IPS-18c (cell line): ENCODE measurements at regions not wholly inside any gene's neighbourhood (a gene's known extent, or its start where the extent isn't known, plus 50 kb on each side); places are given as distances from the start of the nearest gene placed in this dataset.
A peak's percentile ranks its signal among the peaks of the same experiment; 100 is the strongest.
"Not testable (repeated sequence)": the region's sequence is repeated elsewhere in the genome, so short reads cannot be mapped to it uniquely, and the experiment has no call there.

Source experiments
- H3K4me3 ChIP-seq: 2 replicates; pipeline ENCODE4 v1.7.0; 2013; ENCODE audit warnings: low read depth, mild to moderate bottlenecking, low read length, moderate library complexity; ENCODE audit not compliant: insufficient read depth
- H3K9me3 ChIP-seq: one replicate; pipeline ENCODE4 v1.6.1; 2013; ENCODE audit warnings: mild to moderate bottlenecking, low read length, moderate library complexity; ENCODE audit not compliant: control insufficient read depth, insufficient read depth

- H3K4me3 ChIP-seq, H3K9me3 ChIP-seq: not testable (repeated sequence)
Measured at GRCh38 chr16:75825750-75826149, 99.5 kb upstream of the CPHXL start.

GRCh38 chr16:75827372-75828038, 101.2 kb upstream of the CPHXL start:
- not testable (repeated sequence) for H3K9me3 ChIP-seq
- H3K4me3 ChIP-seq = peak overlapping the region; percentile 31; the same call in 1 of the 2 replicates

GRCh38 chr16:75833385-75833784, 107.1 kb upstream of the CPHXL start:
- not testable (repeated sequence) for H3K9me3 ChIP-seq, H3K4me3 ChIP-seq

GRCh38 chr16:75836347-75837010, 110.2 kb upstream of the CPHXL start:
- H3K4me3 ChIP-seq = no peak overlapping the region
- no peaks in the 10 kb centered on the region for H3K9me3 ChIP-seq

GRCh38 chr16:75837264-75837663, 111.0 kb upstream of the CPHXL start:
- Histone ChIP-seq H3K4me3 (no peak overlapping the region), H3K9me3 (no peaks in the 10 kb centered on the region)

GRCh38 chr16:75837681-75838080, 111.4 kb upstream of the CPHXL start:
- Histone ChIP-seq H3K4me3 (no peak overlapping the region), H3K9me3 (no peaks in the 10 kb centered on the region)

- Histone ChIP-seq H3K4me3 (no peak overlapping the region), H3K9me3 (no peaks in the 10 kb centered on the region)
Measured at GRCh38 chr16:75841517-75841916, 115.2 kb upstream of the CPHXL start.

- H3K9me3 ChIP-seq = no peaks in the 10 kb centered on the region
Measured at GRCh38 chr16:75847172-75847571, 120.9 kb upstream of the CPHXL start.

GRCh38 chr16:75854152-75854551, 127.9 kb upstream of the CPHXL start:
- no peaks in the 10 kb centered on the region for H3K9me3 ChIP-seq

More at GRCh38 chr16:75847172-75847571, 120.9 kb upstream of the CPHXL start:
- H3K4me3 ChIP-seq = no peak overlapping the region

GRCh38 chr16:75860326-75861053, 134.2 kb upstream of the CPHXL start:
- H3K4me3 ChIP-seq = no peak overlapping the region
- H3K9me3 ChIP-seq = no peaks in the 10 kb centered on the region

More at GRCh38 chr16:75854152-75854551, 127.9 kb upstream of the CPHXL start:
- no peak overlapping the region for H3K4me3 ChIP-seq

- no peaks in the 10 kb centered on the region for H3K9me3 ChIP-seq
- no peak overlapping the region for H3K4me3 ChIP-seq
Measured at GRCh38 chr16:75861311-75862097, 135.2 kb upstream of the CPHXL start.

GRCh38 chr16:75862098-75862386, 135.8 kb upstream of the CPHXL start:
- no peak overlapping the region for H3K4me3 ChIP-seq
- no peaks in the 10 kb centered on the region for H3K9me3 ChIP-seq

- H3K4me3 ChIP-seq = no peak overlapping the region
- no peaks in the 10 kb centered on the region for H3K9me3 ChIP-seq
Measured at GRCh38 chr16:75864243-75864642, 138.0 kb upstream of the CPHXL start.

- Histone ChIP-seq H3K4me3 (no peak overlapping the region), H3K9me3 (no peaks in the 10 kb centered on the region)
Measured at GRCh38 chr16:75865736-75866135, 139.4 kb upstream of the CPHXL start.

- H3K4me3 ChIP-seq = no peak overlapping the region
- H3K9me3 ChIP-seq = no peaks in the 10 kb centered on the region
Measured at GRCh38 chr16:75868636-75869632, 142.6 kb upstream of the CPHXL start.

- H3K9me3 ChIP-seq, H3K4me3 ChIP-seq: not testable (repeated sequence)
Measured at GRCh38 chr16:75881280-75881679, 155.0 kb upstream of the CPHXL start.

- Histone ChIP-seq H3K9me3 (no peaks in the 10 kb centered on the region), H3K4me3 (no peak overlapping the region)
Measured at GRCh38 chr16:75899163-75899562, 172.9 kb upstream of the CPHXL start.
